K562 (cell line): ENCODE measurements at regions not wholly inside any gene's neighbourhood (a gene's known extent, or its start where the extent isn't known, plus 50 kb on each side); places are given as distances from the start of the nearest gene placed in this dataset.
"Not testable (repeated sequence)": the region's sequence is repeated elsewhere in the genome, so short reads cannot be mapped to it uniquely, and the experiment has no call there.

Experiments
- ATAC-seq: fragments of 200-7000 bp; cut with Tn5 transposase; 3 replicates; pipeline ENCODE4 v1.9.1; 2020; ENCODE audit warnings: moderate library complexity
- BruUV-seq: library from RNA; stranded (reverse); fragments of 400-500 nt; replicated peaks from 2 replicates; lab custom pipeline; 2021; lab: Mats Ljungman, UMichigan
- CTCF ChIA-PET: fragments of 300-600 bp; formaldehyde crosslinking; extraction: SDS; loops from one replicate; lab custom pipeline; 2021; ENCODE audit warnings: low intra/inter-chr PET ratio; lab: Yijun Ruan, JAX
- POLR2A ChIA-PET: fragments of 300-600, 350-650 bp; sonication (Branson Sonifier 250); formaldehyde crosslinking; extraction: SDS; loops from one replicate; lab custom pipeline; 2021; ENCODE audit warnings: antibody characterized with exemption, inconsistent platforms; lab: Yijun Ruan, JAX
- DNase-seq, 4 experiments: peaks; one replicate each; pipeline versions ENCODE4 v3.0.0 to v3.0.0-alpha.2; 2011 to 2018; ENCODE audit warnings: low spot score in 3 of 4, mixed read lengths in 3 of 4; ENCODE audit errors: extremely low read depth in 1 of 4
- FAIRE-seq: peaks from 2 replicates; lab custom pipeline; 2011; peaks lifted over from hg19 to GRCh38; lab: Jason Lieb, UNC
- H2AFZ ChIP-seq: 2 replicates; pipeline ENCODE4 v1.6.0; 2011; ENCODE audit warnings: low read depth, low read length, control low read depth, inconsistent platforms
- H3K27ac ChIP-seq: fragments of 200-600 bp; 3 replicates; pipeline ENCODE4 v1.8.0; 2011; ENCODE audit warnings: low read depth, mild to moderate bottlenecking, control low read depth, inconsistent platforms, low read length, moderate library complexity, mixed read lengths; ENCODE audit errors: extremely low read depth
- H3K27me3 ChIP-seq, 2 experiments: fragments of 300-600 bp in 1 of 2; 2 replicates in 1 of 2; 3 replicates in 1 of 2; pipeline versions ENCODE4 v1.6.0 to v1.8.0; 2011; ENCODE audit warnings: inconsistent platforms in 2 of 2, low read length in 2 of 2, mild to moderate bottlenecking in 1 of 2, mixed read lengths in 1 of 2, moderate library complexity in 1 of 2; ENCODE audit not compliant: control insufficient read depth in 2 of 2, insufficient read depth in 2 of 2
- H3K36me3 ChIP-seq: fragments of 300-600 bp; 3 replicates; pipeline ENCODE4 v1.8.0; 2011; ENCODE audit warnings: mild to moderate bottlenecking, low read length, inconsistent platforms; ENCODE audit not compliant: control insufficient read depth, insufficient read depth
- H3K4me1 ChIP-seq, 2 experiments: fragments of 200-600 bp in 1 of 2; replicated peaks in 1 of 2; 2 replicates in 1 of 2; 3 replicates in 1 of 2; pipeline versions ENCODE4 v1.5.1 to v1.8.0; 2011; ENCODE audit warnings: inconsistent platforms in 2 of 2, low read length in 2 of 2, mild to moderate bottlenecking in 1 of 2, mixed read lengths in 1 of 2, moderate library complexity in 1 of 2; ENCODE audit not compliant: control insufficient read depth in 2 of 2, insufficient read depth in 2 of 2
- H3K4me2 ChIP-seq: 2 replicates; pipeline ENCODE4 v1.6.1; 2011; ENCODE audit warnings: low read length, control low read depth, inconsistent platforms, mixed read lengths; ENCODE audit not compliant: insufficient read depth
- H3K4me3 ChIP-seq: fragments of 200-600 bp; sonication (generic), shearing (Covaris generic); 2 replicates; pipeline ENCODE4 v1.5.1; 2016; ENCODE audit warnings: control low read depth, inconsistent platforms
- H3K79me2 ChIP-seq: fragments of 200-600 bp; 3 replicates; pipeline ENCODE4 v1.8.0; 2011; ENCODE audit warnings: low read length, inconsistent platforms; ENCODE audit not compliant: control insufficient read depth, insufficient read depth
- H3K9ac ChIP-seq, 2 experiments: 2 replicates each; pipeline versions ENCODE4 v1.6.0 to v1.6.1; 2011; ENCODE audit warnings: low read depth in 2 of 2, low read length in 2 of 2, control low read depth in 1 of 2, inconsistent platforms in 1 of 2, mild to moderate bottlenecking in 1 of 2, mixed read lengths in 1 of 2; ENCODE audit not compliant: insufficient read depth in 1 of 2
- H3K9me1 ChIP-seq: one replicate; pipeline ENCODE4 v1.6.0; 2011; ENCODE audit warnings: inconsistent platforms, mild to moderate bottlenecking, low read length, moderate library complexity; ENCODE audit not compliant: control insufficient read depth, insufficient read depth
- H3K9me3 ChIP-seq: replicated peaks from 2 replicates; pipeline ENCODE4 v1.5.1; 2011; ENCODE audit warnings: low read depth, low read length, inconsistent platforms; ENCODE audit not compliant: control insufficient read depth, insufficient read depth
- H4K20me1 ChIP-seq: replicated peaks from 2 replicates; pipeline ENCODE4 v1.6.1; 2011; ENCODE audit warnings: low read length, inconsistent platforms, mixed read lengths; ENCODE audit not compliant: control insufficient read depth, insufficient read depth
- ZNF121 ChIP-seq: sonication (generic); formaldehyde crosslinking; conservative IDR thresholded peaks from 2 replicates; pipeline ENCODE4 v1.8.0; 2022; ENCODE audit warnings: missing genetic modification reagents
- WGBS: fragments of 100-300 bp; shearing (Covaris generic); methylation state at CpG from one replicate; pipeline ENCODE4 v1.1.6; 2016; ENCODE audit warnings: low coverage, mixed read lengths; ENCODE audit not compliant: insufficient coverage; ENCODE audit errors: missing lambda C conversion rate; 5-methylcytosine and 5-hydroxymethylcytosine counted together
- in situ Hi-C: fragments of 300-500 bp; cut with MboI; formaldehyde crosslinking; loops from 4 replicates; pipeline ENCODE4 v1.15.0; 2018; ENCODE audit warnings: inconsistent platforms, mixed read lengths
- intact Hi-C: fragments of 100-400 bp; cut with micrococcal nuclease; formaldehyde crosslinking; loops from 2 replicates; pipeline ENCODE4 v1.14.2; 2022

GRCh38 chr17:68109404-68109803, 73.9 kb downstream of the KPNA2 start:
- ATAC-seq, BruUV-seq, H3K9me3 ChIP-seq, H3K4me1 ChIP-seq, CTCF ChIA-PET, intact Hi-C loops, DNase-seq, H4K20me1 ChIP-seq, FAIRE-seq, POLR2A ChIA-PET, in situ Hi-C loops, H3K79me2 ChIP-seq, H3K27me3 ChIP-seq, H3K36me3 ChIP-seq, H3K27ac ChIP-seq, H3K4me3 ChIP-seq, H3K9ac ChIP-seq, H2AFZ ChIP-seq, H3K4me2 ChIP-seq, H3K9me1 ChIP-seq: not testable (repeated sequence)
- 59% methylated on average over 4 of the region's 4 CpGs for WGBS
- peak; percentile 72; the same call in 1 of the 2 replicates for TF ChIP-seq ZNF121

- ATAC-seq, H4K20me1 ChIP-seq, H2AFZ ChIP-seq, DNase-seq, BruUV-seq, POLR2A ChIA-PET, H3K9me1 ChIP-seq, H3K79me2 ChIP-seq, H3K9me3 ChIP-seq, H3K27ac ChIP-seq, CTCF ChIA-PET, H3K27me3 ChIP-seq, H3K4me3 ChIP-seq, H3K4me1 ChIP-seq, H3K4me2 ChIP-seq, FAIRE-seq, H3K9ac ChIP-seq, intact Hi-C loops, in situ Hi-C loops, H3K36me3 ChIP-seq: not testable (repeated sequence)
- WGBS: 71% methylated on average over 12 of the region's 32 CpGs
Observed at GRCh38 chr17:68116211-68116610, 80.7 kb downstream of the KPNA2 start.
